Fibroblast of mammary gland (primary cell): ENCODE measurements at regions not wholly inside any gene's neighbourhood (a gene's known extent, or its start where the extent isn't known, plus 50 kb on each side); places are given as distances from the start of the nearest gene placed in this dataset.

Experiments used
- DNase-seq: peaks from one replicate; pipeline ENCODE4 v3.0.0-alpha.2; 2010; ENCODE audit warnings: low read depth
- H3K4me3 ChIP-seq: 2 replicates; pipeline ENCODE4 v1.5.1; 2011; ENCODE audit warnings: low read depth, mild to moderate bottlenecking, low read length, moderate library complexity; ENCODE audit not compliant: control insufficient read depth
- TF ChIP-seq, protein P1 (sequence below): conservative IDR thresholded peaks from 2 replicates; pipeline ENCODE4 v1.5.1; 2011; ENCODE audit warnings: low read depth, low read length, inconsistent platforms; ENCODE audit not compliant: control insufficient read depth, insufficient read depth

- H3K4me3 ChIP-seq = no peak overlapping the region
- TF ChIP-seq, protein P1, sequence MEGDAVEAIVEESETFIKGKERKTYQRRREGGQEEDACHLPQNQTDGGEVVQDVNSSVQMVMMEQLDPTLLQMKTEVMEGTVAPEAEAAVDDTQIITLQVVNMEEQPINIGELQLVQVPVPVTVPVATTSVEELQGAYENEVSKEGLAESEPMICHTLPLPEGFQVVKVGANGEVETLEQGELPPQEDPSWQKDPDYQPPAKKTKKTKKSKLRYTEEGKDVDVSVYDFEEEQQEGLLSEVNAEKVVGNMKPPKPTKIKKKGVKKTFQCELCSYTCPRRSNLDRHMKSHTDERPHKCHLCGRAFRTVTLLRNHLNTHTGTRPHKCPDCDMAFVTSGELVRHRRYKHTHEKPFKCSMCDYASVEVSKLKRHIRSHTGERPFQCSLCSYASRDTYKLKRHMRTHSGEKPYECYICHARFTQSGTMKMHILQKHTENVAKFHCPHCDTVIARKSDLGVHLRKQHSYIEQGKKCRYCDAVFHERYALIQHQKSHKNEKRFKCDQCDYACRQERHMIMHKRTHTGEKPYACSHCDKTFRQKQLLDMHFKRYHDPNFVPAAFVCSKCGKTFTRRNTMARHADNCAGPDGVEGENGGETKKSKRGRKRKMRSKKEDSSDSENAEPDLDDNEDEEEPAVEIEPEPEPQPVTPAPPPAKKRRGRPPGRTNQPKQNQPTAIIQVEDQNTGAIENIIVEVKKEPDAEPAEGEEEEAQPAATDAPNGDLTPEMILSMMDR = no peak
- DNase-seq = no peak
Measured at GRCh38 chr2:78318275-78318674, 707.2 kb upstream of the REG3G start.

- TF ChIP-seq, protein P1 = no peak
- H3K4me3 ChIP-seq = no peak overlapping the region
Measured at GRCh38 chr2:78330193-78330592, 695.3 kb upstream of the REG3G start.

GRCh38 chr2:78351208-78351607 is 674.3 kb upstream of the REG3G start:
- H3K4me3 ChIP-seq = no peak overlapping the region
- DNase-seq = no peak
- TF ChIP-seq, protein P1 = no peak

More at GRCh38 chr2:78330193-78330592, 695.3 kb upstream of the REG3G start:
- DNase-seq = no peak

GRCh38 chr2:78353168-78353567 is 672.3 kb upstream of the REG3G start:
- no peak for DNase-seq
- no peak overlapping the region for H3K4me3 ChIP-seq
- TF ChIP-seq, protein P1 = no peak

- no peak for DNase-seq
- TF ChIP-seq, protein P1 = no peak
- H3K4me3 ChIP-seq = no peak overlapping the region
Measured at GRCh38 chr2:78355967-78356366, 669.5 kb upstream of the REG3G start.

DNA sequence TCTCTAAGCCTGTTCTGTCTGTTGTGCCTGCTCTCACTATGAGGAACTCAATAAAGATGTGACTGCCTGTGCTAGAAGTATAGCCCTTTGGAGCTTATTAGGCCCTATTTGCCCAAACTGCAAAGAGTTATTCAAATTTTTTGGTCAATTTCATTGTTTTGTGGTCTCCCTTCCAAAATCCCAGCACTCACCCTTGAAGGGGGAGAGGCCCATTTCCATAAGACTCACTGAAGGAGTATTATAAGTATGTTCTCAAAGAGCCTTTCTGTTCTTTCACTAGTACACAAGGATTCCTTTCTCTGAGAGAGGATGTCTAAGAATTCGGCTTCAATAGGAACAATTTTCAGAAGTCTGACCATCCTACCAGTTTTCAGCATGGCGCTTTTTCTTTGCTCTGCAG is 641.9 kb upstream of the REG3G start:
- TF ChIP-seq, protein P1 = no peak
- DNase-seq = no peak

GRCh38 chr2:78397198-78397597 is 628.3 kb upstream of the REG3G start:
- TF ChIP-seq, protein P1 = no peak
- DNase-seq = no peak
- H3K4me3 ChIP-seq = no peak overlapping the region

More for the DNA sequence above, 641.9 kb upstream of the REG3G start:
- no peak overlapping the region for H3K4me3 ChIP-seq
